GM12878 (cell line): ENCODE measurements at regions not wholly inside any gene's neighbourhood (a gene's known extent, or its start where the extent isn't known, plus 50 kb on each side); places are given as distances from the start of the nearest gene placed in this dataset.
"Not testable (repeated sequence)": the region's sequence is repeated elsewhere in the genome, so short reads cannot be mapped to it uniquely, and the experiment has no call there.

ENCODE experiments used
- ATAC-seq: fragments of 200-7000 bp; cut with Tn5 transposase; 3 replicates; pipeline ENCODE4 v1.9.1; 2020; ENCODE audit warnings: mild to moderate bottlenecking, moderate library complexity
- BruUV-seq: library from RNA; stranded (reverse); fragments of 400-500 nt; replicated peaks from 2 replicates; lab custom pipeline; 2021; lab: Mats Ljungman, UMichigan
- CTCF ChIA-PET: fragments of 300-600 bp; sonication (Branson Sonifier 250); formaldehyde crosslinking; extraction: SDS; loops from one replicate; lab custom pipeline; 2021; ENCODE audit warnings: inconsistent platforms; lab: Yijun Ruan, JAX
- POLR2A ChIA-PET: fragments of 350-600 bp; formaldehyde crosslinking; extraction: SDS; loops from one replicate; lab custom pipeline; 2021; ENCODE audit warnings: inconsistent platforms; lab: Charles Lee
- RAD21 ChIA-PET: fragments of 300-600 bp; sonication (Branson Sonifier 250); formaldehyde crosslinking; loops from one replicate; lab custom pipeline; 2023; ENCODE audit warnings: antibody characterized with exemption; ENCODE audit not compliant: unreplicated experiment; lab: Charles Lee
- SMC1A ChIA-PET: fragments of 300-600 bp; sonication (Branson Sonifier 250); formaldehyde crosslinking; loops from one replicate; lab custom pipeline; 2023; ENCODE audit not compliant: unreplicated experiment, uncharacterized antibody; lab: Charles Lee
- DNase-seq: peaks from one replicate; pipeline ENCODE4 v3.0.0-alpha.2; 2011; ENCODE audit warnings: low read depth, low spot score
- FAIRE-seq: peaks from 3 replicates; lab custom pipeline; 2011; peaks lifted over from hg19 to GRCh38; lab: Jason Lieb, UNC
- H2AFZ ChIP-seq: 2 replicates; pipeline ENCODE4 v1.6.0; 2011; ENCODE audit warnings: low read depth, low read length, control low read depth; ENCODE audit not compliant: control insufficient read depth
- H3K27ac ChIP-seq: 2 replicates; pipeline ENCODE4 v1.5.1; 2011; ENCODE audit warnings: control low read depth; ENCODE audit not compliant: control insufficient read depth, insufficient read depth
- H3K27me3 ChIP-seq, 2 experiments: replicated peaks in 1 of 2; 2 replicates each; pipeline versions ENCODE4 v1.6.0 to v1.6.1; 2011; ENCODE audit warnings: low read length in 1 of 2; ENCODE audit not compliant: control insufficient read depth in 2 of 2, insufficient read depth in 2 of 2
- H3K36me3 ChIP-seq, 2 experiments: 2 replicates each; pipeline ENCODE4 v1.5.1; 2011; ENCODE audit warnings: low read length in 1 of 2; ENCODE audit not compliant: control insufficient read depth in 2 of 2, insufficient read depth in 2 of 2
- H3K4me1 ChIP-seq: 2 replicates; pipeline ENCODE4 v1.6.1; 2011; ENCODE audit warnings: mild to moderate bottlenecking, low read length, moderate library complexity, mixed read lengths; ENCODE audit not compliant: control insufficient read depth, insufficient read depth
- H3K4me2 ChIP-seq: 2 replicates; pipeline ENCODE4 v1.6.0; 2011; ENCODE audit warnings: control low read depth; ENCODE audit not compliant: control insufficient read depth, insufficient read depth
- H3K4me3 ChIP-seq: fragments of 200-600 bp; sonication (generic); 2 replicates; pipeline ENCODE4 v1.5.1; 2016
- H3K79me2 ChIP-seq: 2 replicates; pipeline ENCODE4 v1.6.0; 2011; ENCODE audit warnings: low read length; ENCODE audit not compliant: control insufficient read depth, insufficient read depth
- H3K9ac ChIP-seq: 2 replicates; pipeline ENCODE4 v1.8.0; 2011; ENCODE audit warnings: low read length, control low read depth, mixed read lengths; ENCODE audit not compliant: control insufficient read depth, insufficient read depth
- H3K9me3 ChIP-seq: replicated peaks from 3 replicates; pipeline ENCODE4 v1.5.1; 2011; ENCODE audit warnings: mild to moderate bottlenecking, low read length; ENCODE audit not compliant: control insufficient read depth, insufficient read depth
- H4K20me1 ChIP-seq: 2 replicates; pipeline ENCODE4 v1.6.0; 2011; ENCODE audit not compliant: control insufficient read depth, insufficient read depth
- MTA3 ChIP-seq: IDR thresholded peaks from 2 replicates; pipeline ENCODE4 v1.6.1; 2012; ENCODE audit warnings: low read length, inconsistent platforms, borderline replicate concordance
- NFXL1 ChIP-seq: fragments of 450-650 bp; IDR thresholded peaks from 2 replicates; pipeline ENCODE4 v1.6.1; 2017; ENCODE audit warnings: antibody characterized with exemption, mild to moderate bottlenecking, borderline replicate concordance
- NR2C2 ChIP-seq: IDR thresholded peaks from 2 replicates; pipeline ENCODE4 v1.6.1; 2011; ENCODE audit warnings: borderline replicate concordance, low read depth; ENCODE audit not compliant: control insufficient read depth, insufficient read length
- RUNX3 ChIP-seq: IDR thresholded peaks from 2 replicates; pipeline ENCODE4 v1.6.1; 2012; ENCODE audit warnings: low read length, inconsistent platforms
- STAT1 ChIP-seq: fragments of 450-650 bp; conservative IDR thresholded peaks from 2 replicates; pipeline ENCODE4 v1.6.1; 2014; ENCODE audit warnings: antibody characterized with exemption, mild to moderate bottlenecking
- YY1 ChIP-seq: IDR thresholded peaks from 2 replicates; pipeline ENCODE4 v1.6.1; 2011; ENCODE audit warnings: low read depth, mild to moderate bottlenecking, low read length
- WGBS: methylation state at CpG from one replicate; pipeline ENCODE4 v1.1.6; 2016; ENCODE audit warnings: low lambda C conversion rate; ENCODE audit not compliant: insufficient replicate concordance, insufficient coverage; ENCODE audit errors: missing lambda C conversion rate; 5-methylcytosine and 5-hydroxymethylcytosine counted together
- in situ Hi-C: fragments of 300-500 bp; cut with MboI; formaldehyde crosslinking; loops from 9 replicates; pipeline ENCODE4 v1.14.3; 2018; ENCODE audit warnings: mixed read lengths
- intact Hi-C: fragments of 100-400 bp; cut with micrococcal nuclease; formaldehyde crosslinking; loops from one replicate; pipeline ENCODE4 v1.14.2; 2022; ENCODE audit not compliant: unreplicated experiment
- TF ChIP-seq, protein P1 (sequence below): fragments of 450-650 bp; formaldehyde crosslinking; IDR thresholded peaks from 2 replicates; pipeline ENCODE4 v1.5.0; 2022; ENCODE audit warnings: mild to moderate bottlenecking, missing genetic modification characterization

DNA sequence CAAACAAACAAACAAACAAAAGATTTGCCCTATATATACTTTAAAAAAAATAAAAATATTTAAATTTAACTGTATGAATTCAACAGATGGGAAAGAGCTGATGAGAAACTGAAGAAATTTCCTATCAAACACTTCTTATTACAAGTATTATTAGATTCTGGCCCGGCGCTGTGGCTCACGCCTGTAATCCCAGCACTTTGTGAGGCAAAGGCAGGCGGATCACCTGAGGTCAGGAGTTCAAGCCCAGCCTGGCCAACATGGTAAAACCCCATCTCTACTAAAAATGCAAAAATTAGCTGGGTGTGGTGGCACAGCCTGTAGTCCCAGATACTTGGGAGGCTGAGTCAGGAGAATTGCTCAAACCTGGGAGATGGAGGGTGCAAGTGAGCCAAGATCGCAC is 180.8 kb downstream of the ABCC12 start:
- DNase-seq, H3K36me3 ChIP-seq, H3K27ac ChIP-seq, H3K79me2 ChIP-seq, H3K27me3 ChIP-seq, FAIRE-seq, CTCF ChIA-PET, H2AFZ ChIP-seq, H3K4me3 ChIP-seq, H3K9me3 ChIP-seq, in situ Hi-C loops, H3K4me1 ChIP-seq, POLR2A ChIA-PET, H3K9ac ChIP-seq, H4K20me1 ChIP-seq, BruUV-seq, H3K4me2 ChIP-seq, intact Hi-C loops, SMC1A ChIA-PET, RAD21 ChIA-PET, ATAC-seq: not testable (repeated sequence)
- 66% methylated on average over 5 of the region's 5 CpGs for WGBS

GRCh38 chr16:47973552-47973951 is 182.2 kb downstream of the ABCC12 start:
- ChIA-PET CTCF (no interaction called here), RAD21 (no interaction called here), SMC1A (interaction anchor here (1.2 kb wide), 1 partner anchor 81 kb away, joined by 3 read pairs; no protein-coding TSS in a partner anchor), POLR2A (no interaction called here)
- no peak for DNase-seq
- no peaks in the 10 kb centered on the region for H3K27me3 ChIP-seq
- H3K9me3 ChIP-seq: no peaks in the 10 kb centered on the region
- no TSS peak for BruUV-seq
- H3K4me3 ChIP-seq: no peak overlapping the region
- in situ Hi-C loops (no loop called here), intact Hi-C loops (no loop called here)
- no peaks in the 10 kb centered on the region for H3K4me1 ChIP-seq
- H3K79me2 ChIP-seq: no peaks in the 10 kb centered on the region
- H4K20me1 ChIP-seq: no peaks in the 10 kb centered on the region
- no peak overlapping the region for H3K4me2 ChIP-seq
- no peak overlapping the region for H3K9ac ChIP-seq
- H3K36me3 ChIP-seq: no peaks in the 10 kb centered on the region
- TF ChIP-seq STAT1 (no peak), NR2C2 (no peak), YY1 (no peak), RUNX3 (no peak), MTA3 (no peak), NFXL1 (no peak)
- TF ChIP-seq, protein P1, sequence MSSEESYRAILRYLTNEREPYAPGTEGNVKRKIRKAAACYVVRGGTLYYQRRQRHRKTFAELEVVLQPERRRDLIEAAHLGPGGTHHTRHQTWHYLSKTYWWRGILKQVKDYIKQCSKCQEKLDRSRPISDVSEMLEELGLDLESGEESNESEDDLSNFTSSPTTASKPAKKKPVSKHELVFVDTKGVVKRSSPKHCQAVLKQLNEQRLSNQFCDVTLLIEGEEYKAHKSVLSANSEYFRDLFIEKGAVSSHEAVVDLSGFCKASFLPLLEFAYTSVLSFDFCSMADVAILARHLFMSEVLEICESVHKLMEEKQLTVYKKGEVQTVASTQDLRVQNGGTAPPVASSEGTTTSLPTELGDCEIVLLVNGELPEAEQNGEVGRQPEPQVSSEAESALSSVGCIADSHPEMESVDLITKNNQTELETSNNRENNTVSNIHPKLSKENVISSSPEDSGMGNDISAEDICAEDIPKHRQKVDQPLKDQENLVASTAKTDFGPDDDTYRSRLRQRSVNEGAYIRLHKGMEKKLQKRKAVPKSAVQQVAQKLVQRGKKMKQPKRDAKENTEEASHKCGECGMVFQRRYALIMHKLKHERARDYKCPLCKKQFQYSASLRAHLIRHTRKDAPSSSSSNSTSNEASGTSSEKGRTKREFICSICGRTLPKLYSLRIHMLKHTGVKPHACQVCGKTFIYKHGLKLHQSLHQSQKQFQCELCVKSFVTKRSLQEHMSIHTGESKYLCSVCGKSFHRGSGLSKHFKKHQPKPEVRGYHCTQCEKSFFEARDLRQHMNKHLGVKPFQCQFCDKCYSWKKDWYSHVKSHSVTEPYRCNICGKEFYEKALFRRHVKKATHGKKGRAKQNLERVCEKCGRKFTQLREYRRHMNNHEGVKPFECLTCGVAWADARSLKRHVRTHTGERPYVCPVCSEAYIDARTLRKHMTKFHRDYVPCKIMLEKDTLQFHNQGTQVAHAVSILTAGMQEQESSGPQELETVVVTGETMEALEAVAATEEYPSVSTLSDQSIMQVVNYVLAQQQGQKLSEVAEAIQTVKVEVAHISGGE: no peak
- 66% methylated on average over 7 of the region's 7 CpGs for WGBS
- no peak for FAIRE-seq
- H2AFZ ChIP-seq: no peak overlapping the region
- no peak for ATAC-seq
- no peak overlapping the region for H3K27ac ChIP-seq
